K562 (cell line): ENCODE measurements at regions not wholly inside any gene's neighbourhood (a gene's known extent, or its start where the extent isn't known, plus 50 kb on each side); places are given as distances from the start of the nearest gene placed in this dataset.

ENCODE experiments used
- ATAC-seq: fragments of 200-7000 bp; cut with Tn5 transposase; 3 replicates; pipeline ENCODE4 v1.9.1; 2020; ENCODE audit warnings: moderate library complexity
- BruUV-seq: library from RNA; stranded (reverse); fragments of 400-500 nt; replicated peaks from 2 replicates; lab custom pipeline; 2021; lab: Mats Ljungman, UMichigan
- CTCF ChIA-PET: fragments of 300-600 bp; formaldehyde crosslinking; extraction: SDS; loops from one replicate; lab custom pipeline; 2021; ENCODE audit warnings: low intra/inter-chr PET ratio; lab: Yijun Ruan, JAX
- POLR2A ChIA-PET: fragments of 300-600, 350-650 bp; sonication (Branson Sonifier 250); formaldehyde crosslinking; extraction: SDS; loops from one replicate; lab custom pipeline; 2021; ENCODE audit warnings: antibody characterized with exemption, inconsistent platforms; lab: Yijun Ruan, JAX
- DNase-seq, 4 experiments: peaks; one replicate each; pipeline versions ENCODE4 v3.0.0 to v3.0.0-alpha.2; 2011 to 2018; ENCODE audit warnings: low spot score in 3 of 4, mixed read lengths in 3 of 4; ENCODE audit errors: extremely low read depth in 1 of 4
- FAIRE-seq: peaks from 2 replicates; lab custom pipeline; 2011; peaks lifted over from hg19 to GRCh38; lab: Jason Lieb, UNC
- H2AFZ ChIP-seq: 2 replicates; pipeline ENCODE4 v1.6.0; 2011; ENCODE audit warnings: low read depth, low read length, control low read depth, inconsistent platforms
- H3K27ac ChIP-seq: fragments of 200-600 bp; 3 replicates; pipeline ENCODE4 v1.8.0; 2011; ENCODE audit warnings: low read depth, mild to moderate bottlenecking, control low read depth, inconsistent platforms, low read length, moderate library complexity, mixed read lengths; ENCODE audit errors: extremely low read depth
- H3K27me3 ChIP-seq, 2 experiments: fragments of 300-600 bp in 1 of 2; 2 replicates in 1 of 2; 3 replicates in 1 of 2; pipeline versions ENCODE4 v1.6.0 to v1.8.0; 2011; ENCODE audit warnings: inconsistent platforms in 2 of 2, low read length in 2 of 2, mild to moderate bottlenecking in 1 of 2, mixed read lengths in 1 of 2, moderate library complexity in 1 of 2; ENCODE audit not compliant: control insufficient read depth in 2 of 2, insufficient read depth in 2 of 2
- H3K36me3 ChIP-seq: fragments of 300-600 bp; 3 replicates; pipeline ENCODE4 v1.8.0; 2011; ENCODE audit warnings: mild to moderate bottlenecking, low read length, inconsistent platforms; ENCODE audit not compliant: control insufficient read depth, insufficient read depth
- H3K4me1 ChIP-seq, 2 experiments: fragments of 200-600 bp in 1 of 2; replicated peaks in 1 of 2; 2 replicates in 1 of 2; 3 replicates in 1 of 2; pipeline versions ENCODE4 v1.5.1 to v1.8.0; 2011; ENCODE audit warnings: inconsistent platforms in 2 of 2, low read length in 2 of 2, mild to moderate bottlenecking in 1 of 2, mixed read lengths in 1 of 2, moderate library complexity in 1 of 2; ENCODE audit not compliant: control insufficient read depth in 2 of 2, insufficient read depth in 2 of 2
- H3K4me2 ChIP-seq: 2 replicates; pipeline ENCODE4 v1.6.1; 2011; ENCODE audit warnings: low read length, control low read depth, inconsistent platforms, mixed read lengths; ENCODE audit not compliant: insufficient read depth
- H3K4me3 ChIP-seq: fragments of 200-600 bp; sonication (generic), shearing (Covaris generic); 2 replicates; pipeline ENCODE4 v1.5.1; 2016; ENCODE audit warnings: control low read depth, inconsistent platforms
- H3K79me2 ChIP-seq: fragments of 200-600 bp; 3 replicates; pipeline ENCODE4 v1.8.0; 2011; ENCODE audit warnings: low read length, inconsistent platforms; ENCODE audit not compliant: control insufficient read depth, insufficient read depth
- H3K9ac ChIP-seq, 2 experiments: 2 replicates each; pipeline versions ENCODE4 v1.6.0 to v1.6.1; 2011; ENCODE audit warnings: low read depth in 2 of 2, low read length in 2 of 2, control low read depth in 1 of 2, inconsistent platforms in 1 of 2, mild to moderate bottlenecking in 1 of 2, mixed read lengths in 1 of 2; ENCODE audit not compliant: insufficient read depth in 1 of 2
- H3K9me1 ChIP-seq: one replicate; pipeline ENCODE4 v1.6.0; 2011; ENCODE audit warnings: inconsistent platforms, mild to moderate bottlenecking, low read length, moderate library complexity; ENCODE audit not compliant: control insufficient read depth, insufficient read depth
- H3K9me3 ChIP-seq: replicated peaks from 2 replicates; pipeline ENCODE4 v1.5.1; 2011; ENCODE audit warnings: low read depth, low read length, inconsistent platforms; ENCODE audit not compliant: control insufficient read depth, insufficient read depth
- H4K20me1 ChIP-seq: replicated peaks from 2 replicates; pipeline ENCODE4 v1.6.1; 2011; ENCODE audit warnings: low read length, inconsistent platforms, mixed read lengths; ENCODE audit not compliant: control insufficient read depth, insufficient read depth
- FOXK1 ChIP-seq: sonication (generic); formaldehyde crosslinking; IDR thresholded peaks from 2 replicates; pipeline ENCODE4 v1.8.0; 2022; ENCODE audit warnings: missing genetic modification reagents, mild to moderate bottlenecking, borderline replicate concordance
- FOXP1 ChIP-seq: sonication (generic); formaldehyde crosslinking; IDR thresholded peaks from 2 replicates; pipeline ENCODE4 v1.8.0; 2022; ENCODE audit warnings: mild to moderate bottlenecking, missing genetic modification reagents
- HDAC3 ChIP-seq: fragments of 450-650 bp; IDR thresholded peaks from 2 replicates; pipeline ENCODE4 v1.6.1; 2018; ENCODE audit warnings: borderline replicate concordance, mild to moderate bottlenecking, moderate library complexity; ENCODE audit not compliant: partially characterized antibody
- MCM5 ChIP-seq: fragments of 450-650 bp; IDR thresholded peaks from 2 replicates; pipeline ENCODE4 v1.6.1; 2016; ENCODE audit warnings: low read depth
- NFRKB ChIP-seq: fragments of 450-650 bp; IDR thresholded peaks from 2 replicates; pipeline ENCODE4 v1.6.1; 2016; ENCODE audit warnings: low read depth
- ZKSCAN1 ChIP-seq: fragments of 150-350 bp; IDR thresholded peaks from 2 replicates; pipeline ENCODE4 v1.6.1; 2016; ENCODE audit warnings: low read depth, low read length
- ZNF24 ChIP-seq: fragments of 450-650 bp; IDR thresholded peaks from 2 replicates; pipeline ENCODE4 v1.6.1; 2016
- ZNF3 ChIP-seq: fragments of 250-450 bp; sonication (Bioruptor Pico); IDR thresholded peaks from 2 replicates; pipeline ENCODE4 v1.5.0; 2021; ENCODE audit warnings: mild to moderate bottlenecking, moderate library complexity
- WGBS: fragments of 100-300 bp; shearing (Covaris generic); methylation state at CpG from one replicate; pipeline ENCODE4 v1.1.6; 2016; ENCODE audit warnings: low coverage, mixed read lengths; ENCODE audit not compliant: insufficient coverage; ENCODE audit errors: missing lambda C conversion rate; 5-methylcytosine and 5-hydroxymethylcytosine counted together
- in situ Hi-C: fragments of 300-500 bp; cut with MboI; formaldehyde crosslinking; loops from 4 replicates; pipeline ENCODE4 v1.15.0; 2018; ENCODE audit warnings: inconsistent platforms, mixed read lengths
- intact Hi-C: fragments of 100-400 bp; cut with micrococcal nuclease; formaldehyde crosslinking; loops from 2 replicates; pipeline ENCODE4 v1.14.2; 2022
- TF ChIP-seq, protein P1 (sequence below): fragments of 450-650 bp; IDR thresholded peaks from 2 replicates; pipeline ENCODE4 v1.6.1; 2016; ENCODE audit warnings: missing biosample characterization, missing genetic modification characterization
- TF ChIP-seq, protein P2 (sequence below): fragments of 250-450 bp; sonication (Bioruptor Pico); IDR thresholded peaks from 2 replicates; pipeline ENCODE4 v1.4.0; 2020; ENCODE audit warnings: borderline replicate concordance

- H3K4me2 ChIP-seq = no peak overlapping the region
- H3K9me3 ChIP-seq = no peaks in the 10 kb centered on the region
- no peak overlapping the region for H3K27ac ChIP-seq
- ChIA-PET CTCF (no interaction called here), POLR2A (no interaction called here)
- DNase-seq (no peak), ATAC-seq (no peak), FAIRE-seq (no peak)
- H2AFZ ChIP-seq = no peak overlapping the region
- in situ Hi-C loops (no loop called here), intact Hi-C loops (no loop called here)
- BruUV-seq = no TSS peak
- 2% methylated on average over 3 of the region's 3 CpGs for WGBS
- H3K4me3 ChIP-seq = no peak overlapping the region
- TF ChIP-seq ZNF24 = no peak
- TF ChIP-seq FOXP1 (CRISPR knock-in tag) = no peak
- no peak for TF ChIP-seq NFRKB
- TF ChIP-seq, protein P1, sequence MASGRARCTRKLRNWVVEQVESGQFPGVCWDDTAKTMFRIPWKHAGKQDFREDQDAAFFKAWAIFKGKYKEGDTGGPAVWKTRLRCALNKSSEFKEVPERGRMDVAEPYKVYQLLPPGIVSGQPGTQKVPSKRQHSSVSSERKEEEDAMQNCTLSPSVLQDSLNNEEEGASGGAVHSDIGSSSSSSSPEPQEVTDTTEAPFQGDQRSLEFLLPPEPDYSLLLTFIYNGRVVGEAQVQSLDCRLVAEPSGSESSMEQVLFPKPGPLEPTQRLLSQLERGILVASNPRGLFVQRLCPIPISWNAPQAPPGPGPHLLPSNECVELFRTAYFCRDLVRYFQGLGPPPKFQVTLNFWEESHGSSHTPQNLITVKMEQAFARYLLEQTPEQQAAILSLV = no peak
- no peak for TF ChIP-seq MCM5
- TF ChIP-seq FOXK1 = no peak
- no peak for TF ChIP-seq ZNF3
- TF ChIP-seq HDAC3 = no peak
- TF ChIP-seq, protein P2, sequence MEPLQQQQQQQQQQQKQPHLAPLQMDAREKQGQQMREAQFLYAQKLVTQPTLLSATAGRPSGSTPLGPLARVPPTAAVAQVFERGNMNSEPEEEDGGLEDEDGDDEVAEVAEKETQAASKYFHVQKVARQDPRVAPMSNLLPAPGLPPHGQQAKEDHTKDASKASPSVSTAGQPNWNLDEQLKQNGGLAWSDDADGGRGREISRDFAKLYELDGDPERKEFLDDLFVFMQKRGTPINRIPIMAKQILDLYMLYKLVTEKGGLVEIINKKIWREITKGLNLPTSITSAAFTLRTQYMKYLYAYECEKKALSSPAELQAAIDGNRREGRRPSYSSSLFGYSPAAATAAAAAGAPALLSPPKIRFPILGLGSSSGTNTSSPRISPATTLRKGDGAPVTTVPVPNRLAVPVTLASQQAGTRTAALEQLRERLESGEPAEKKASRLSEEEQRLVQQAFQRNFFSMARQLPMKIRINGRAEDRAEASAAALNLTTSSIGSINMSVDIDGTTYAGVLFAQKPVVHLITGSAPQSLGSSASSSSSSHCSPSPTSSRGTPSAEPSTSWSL (CRISPR knock-in tag) = no peak
- TF ChIP-seq ZKSCAN1 = no peak
- no peaks in the 10 kb centered on the region for H3K27me3 ChIP-seq
- H3K36me3 ChIP-seq = no peaks in the 10 kb centered on the region
- no peaks in the 10 kb centered on the region for H3K4me1 ChIP-seq
- no peaks in the 10 kb centered on the region for H4K20me1 ChIP-seq
- H3K9me1 ChIP-seq = no peaks in the 10 kb centered on the region
- H3K79me2 ChIP-seq = no peaks in the 10 kb centered on the region
- H3K9ac ChIP-seq = no peak overlapping the region
Measured at GRCh38 chrX:94932278-94932965, 1258.4 kb downstream of the FAM133A start.
